ENCODE measurements at regions not wholly inside any gene's neighbourhood (a gene's known extent, or its start where the extent isn't known, plus 50 kb on each side); places are given as distances from the start of the nearest gene placed in this dataset.
A peak's percentile ranks its signal among the peaks of the same experiment; 100 is the strongest.

- TF ChIP-seq FOXJ3 (CRISPR knock-in tag; IDR thresholded peaks at IDR 0.05) (no peak), USF1 (IDR thresholded peaks at IDR 0.05; ENCODE audit: borderline replicate concordance, low read depth) (no peak), MXI1 (IDR thresholded peaks at IDR 0.05; ENCODE audit: low read depth, low read length) (no peak), ZBTB33 (IDR thresholded peaks at IDR 0.05; ENCODE audit: borderline replicate concordance, low read depth) (no peak), YY1 (IDR thresholded peaks at IDR 0.05; ENCODE audit: low read depth) (no peak), TAF1 (IDR thresholded peaks at IDR 0.05; ENCODE audit: borderline replicate concordance, low read depth, low read length) (no peak), FOXM1 (IDR thresholded peaks at IDR 0.05; ENCODE audit: low read depth) (no peak), RCOR1 (IDR thresholded peaks at IDR 0.05; ENCODE audit: low read length) (no peak), SIN3A (IDR thresholded peaks at IDR 0.05; ENCODE audit: borderline replicate concordance, low read depth, low read length) (no peak), MEF2A (IDR thresholded peaks at IDR 0.05; ENCODE audit: borderline replicate concordance, low read depth) (no peak), RXRA (IDR thresholded peaks at IDR 0.05; ENCODE audit: borderline replicate concordance, low read depth) (no peak), EZH2phosphoT487 (IDR thresholded peaks at IDR 0.05; ENCODE audit: borderline replicate concordance, low read depth) (no peak)
- Histone ChIP-seq H3K27ac (ENCODE audit: low read depth in 2 of 2, low read length in 1 of 2) (peak overlapping the region; percentile 41 to 50; a peak in 3 of 4 replicates), H3K9ac (no peak overlapping the region), H3F3A (replicated peaks; ENCODE audit: insufficient read depth) (peaks cover 8% of the 10 kb centered on the region), H4K20me1 (ENCODE audit: insufficient read depth) (no peaks in the 10 kb centered on the region), H3K36me3 (replicated peaks in 1 of 2; ENCODE audit: control insufficient read depth in 1 of 2, insufficient read depth in 2 of 2, low read length in 1 of 2) (no peaks in the 10 kb centered on the region), H2AFZ (ENCODE audit: low read depth) (no peak overlapping the region), H3K27me3 (ENCODE audit: insufficient read depth) (no peaks in the 10 kb centered on the region), H3K4me1 (ENCODE audit: control insufficient read depth in 1 of 2, insufficient read depth in 2 of 2, low read depth in 1 of 2, low read length in 1 of 2) (no peaks in the 10 kb centered on the region; a peak in 1 of 4 replicates), H3K9me2 (no peaks in the 10 kb centered on the region), H3K4me2 (peak overlapping the region; percentile 23; the same call in 1 of the 2 replicates), H3K9me3 (no peaks in the 10 kb centered on the region), H3K79me2 (ENCODE audit: insufficient read depth) (no peaks in the 10 kb centered on the region), H3K4me3 (ENCODE audit: low read depth in 2 of 2, low read length in 1 of 2) (no peak overlapping the region)
- DNase-seq: no peak
- CTCF ChIA-PET: no interaction called here
- POLR2A ChIA-PET: no interaction called here
- WGBS (ENCODE audit: low lambda C conversion rate): 14% methylated on average over 1 of the region's 1 CpG
Measured at GRCh38 chr3:76501315-76501714, 538.6 kb upstream of the ROBO2 start.

DNA sequence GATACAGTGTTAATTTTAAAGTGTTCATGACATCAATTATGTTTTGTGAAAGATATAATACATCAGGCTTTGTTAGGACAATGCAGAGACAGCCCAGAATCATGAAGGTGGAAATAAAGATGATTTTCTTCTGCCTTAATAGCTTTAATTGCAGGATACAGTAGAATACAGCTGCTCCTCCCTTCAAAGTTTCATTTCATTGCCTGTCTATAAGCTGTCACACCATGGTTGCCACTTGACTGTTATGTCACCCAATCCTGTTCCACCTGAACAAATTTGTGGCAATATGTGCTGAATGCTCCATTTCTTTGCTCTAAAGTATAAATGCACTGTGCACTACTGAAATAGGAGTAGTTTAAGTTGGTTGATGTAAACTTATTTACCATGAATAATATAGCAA is 537.8 kb upstream of the ROBO2 start:
- Histone ChIP-seq H3K27ac (ENCODE audit: low read depth in 2 of 2, low read length in 1 of 2) (no peak overlapping the region), H3K9me2 (no peaks in the 10 kb centered on the region), H3F3A (replicated peaks; ENCODE audit: insufficient read depth) (peaks cover 8% of the 10 kb centered on the region), H3K4me1 (ENCODE audit: control insufficient read depth in 1 of 2, insufficient read depth in 2 of 2, low read depth in 1 of 2, low read length in 1 of 2) (no peaks in the 10 kb centered on the region; a peak in 1 of 4 replicates), H3K9me3 (no peaks in the 10 kb centered on the region), H3K36me3 (replicated peaks in 1 of 2; ENCODE audit: control insufficient read depth in 1 of 2, insufficient read depth in 2 of 2, low read length in 1 of 2) (no peaks in the 10 kb centered on the region), H3K4me2 (no peak overlapping the region), H2AFZ (ENCODE audit: low read depth) (no peak overlapping the region), H3K9ac (no peak overlapping the region), H3K79me2 (ENCODE audit: insufficient read depth) (no peaks in the 10 kb centered on the region), H3K4me3 (ENCODE audit: low read depth in 2 of 2, low read length in 1 of 2) (no peak overlapping the region), H4K20me1 (ENCODE audit: insufficient read depth) (no peaks in the 10 kb centered on the region), H3K27me3 (ENCODE audit: insufficient read depth) (no peaks in the 10 kb centered on the region)
- DNase-seq: no peak
- POLR2A ChIA-PET: no interaction called here
- CTCF ChIA-PET: no interaction called here
- TF ChIP-seq SMC3 (IDR thresholded peaks at IDR 0.05; ENCODE audit: low read depth, low read length) (no peak), TEAD4 (IDR thresholded peaks at IDR 0.05; ENCODE audit: borderline replicate concordance, insufficient read depth) (no peak), CTCF (IDR thresholded peaks at IDR 0.05) (no peak), FOXM1 (IDR thresholded peaks at IDR 0.05; ENCODE audit: low read depth) (no peak), RXRA (IDR thresholded peaks at IDR 0.05; ENCODE audit: borderline replicate concordance, low read depth) (no peak), SIN3A (IDR thresholded peaks at IDR 0.05; ENCODE audit: borderline replicate concordance, low read depth, low read length) (no peak), NRF1 (IDR thresholded peaks at IDR 0.05; ENCODE audit: low read depth, low read length) (no peak), MEF2A (IDR thresholded peaks at IDR 0.05; ENCODE audit: borderline replicate concordance, low read depth) (no peak), PBX3 (IDR thresholded peaks at IDR 0.05) (no peak), EZH2phosphoT487 (IDR thresholded peaks at IDR 0.05; ENCODE audit: borderline replicate concordance, low read depth) (no peak), CHD2 (IDR thresholded peaks at IDR 0.05; ENCODE audit: low read length, partially characterized antibody) (no peak), ZBTB33 (IDR thresholded peaks at IDR 0.05; ENCODE audit: borderline replicate concordance, low read depth) (no peak), GABPA (IDR thresholded peaks at IDR 0.05; ENCODE audit: low read depth) (no peak), TCF12 (IDR thresholded peaks at IDR 0.05) (no peak), RFX5 (IDR thresholded peaks at IDR 0.05; ENCODE audit: low read length) (no peak)
